ENCODE measurements at regions not wholly inside any gene's neighbourhood (a gene's known extent, or its start where the extent isn't known, plus 50 kb on each side); places are given as distances from the start of the nearest gene placed in this dataset.
"Not testable (repeated sequence)": the region's sequence is repeated elsewhere in the genome, so short reads cannot be mapped to it uniquely, and the experiment has no call there.

DNA sequence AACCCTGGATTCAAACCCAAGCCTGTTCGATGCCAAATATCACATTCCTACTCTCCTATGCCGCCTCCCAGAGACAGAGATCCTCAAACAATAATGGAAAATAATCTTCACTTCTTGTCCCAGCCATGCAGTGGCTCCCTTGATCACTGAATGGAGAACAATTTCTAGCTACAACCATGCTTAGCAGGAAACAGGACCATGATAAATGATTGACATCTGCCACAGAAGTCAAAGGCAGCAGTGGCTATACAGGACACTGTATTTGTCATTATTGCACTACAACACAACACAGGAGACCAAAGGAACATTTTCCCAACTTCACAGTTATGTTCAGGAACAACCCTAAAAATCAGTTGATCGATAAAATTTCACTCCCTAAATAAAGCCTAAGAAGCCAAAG, 243.3 kb upstream of the SLC7A11 start:
- DNase-seq (ENCODE audit: low read depth in 4 of 4, low spot score in 2 of 4) = no peak

- no peak for DNase-seq (ENCODE audit: low read depth in 4 of 4, low spot score in 2 of 4)
Measured at GRCh38 chr4:138475116-138475515, 233.0 kb upstream of the SLC7A11 start.

DNA sequence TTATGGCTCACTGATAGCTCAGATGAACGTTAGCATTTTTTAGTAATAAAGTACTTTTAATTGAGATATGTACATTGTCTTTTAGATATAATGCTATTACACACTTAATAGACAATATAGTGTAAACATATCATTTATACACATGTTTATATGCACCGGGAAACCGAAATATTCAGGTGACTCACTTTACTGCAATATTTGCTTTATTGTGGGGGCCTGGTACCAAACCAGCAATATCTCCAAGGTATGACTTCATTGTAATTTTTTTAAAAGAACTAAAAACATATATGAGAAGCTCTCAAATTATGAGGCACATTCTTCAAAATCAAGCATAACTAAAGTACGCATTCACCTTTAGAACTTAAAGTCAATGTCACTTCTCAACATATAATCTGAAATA, 231.2 kb upstream of the SLC7A11 start:
- DNase-seq (ENCODE audit: low read depth in 4 of 4, low spot score in 2 of 4) = no peak

DNA sequence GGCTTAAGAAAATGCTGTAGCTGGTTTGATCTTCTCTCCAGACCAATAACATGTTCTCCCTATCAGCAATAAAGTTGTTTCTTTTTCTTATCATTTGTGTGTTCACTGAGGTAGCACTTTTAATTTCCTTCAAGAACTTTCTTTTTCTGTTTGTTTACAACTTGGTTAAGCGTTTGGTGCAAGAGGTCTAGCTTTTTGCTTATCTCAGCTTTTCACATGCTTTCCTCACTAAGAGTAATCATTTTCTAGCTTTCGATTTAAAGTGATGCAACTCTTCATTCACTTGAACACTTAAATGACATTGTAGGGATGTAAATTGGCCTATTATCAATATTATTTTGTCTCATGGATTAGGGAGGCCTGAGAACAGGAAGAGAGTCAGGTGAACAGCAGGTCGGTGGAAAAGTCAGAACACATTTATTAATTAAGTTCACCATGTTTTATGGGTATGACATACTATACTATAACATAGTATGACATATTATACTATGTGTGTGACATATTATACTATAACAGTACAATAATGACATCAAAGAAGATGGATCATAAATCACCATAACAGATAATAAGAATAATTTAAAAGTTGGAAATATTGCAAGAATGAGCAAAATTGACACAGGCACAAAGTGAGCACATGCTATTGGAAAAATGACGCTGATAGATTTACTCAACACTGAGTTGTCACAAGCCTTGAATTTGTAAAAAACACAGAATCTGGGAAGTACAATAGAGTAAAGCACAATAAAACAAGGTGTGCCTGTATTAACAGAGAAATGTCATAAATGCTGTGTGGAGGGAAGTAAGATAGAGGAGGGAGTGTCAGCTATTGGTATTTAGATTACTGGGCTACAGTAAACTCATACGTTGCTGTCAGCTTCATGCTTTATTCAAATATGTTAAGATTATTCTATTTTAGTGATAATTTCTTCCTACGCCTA, 218.6 kb upstream of the SLC7A11 start:
- no peak for DNase-seq (ENCODE audit: low read depth in 4 of 4, low spot score in 2 of 4)

GRCh38 chr4:138458751-138459150, 216.6 kb upstream of the SLC7A11 start:
- no peak for DNase-seq (ENCODE audit: low read depth in 4 of 4, low spot score in 2 of 4)

DNA sequence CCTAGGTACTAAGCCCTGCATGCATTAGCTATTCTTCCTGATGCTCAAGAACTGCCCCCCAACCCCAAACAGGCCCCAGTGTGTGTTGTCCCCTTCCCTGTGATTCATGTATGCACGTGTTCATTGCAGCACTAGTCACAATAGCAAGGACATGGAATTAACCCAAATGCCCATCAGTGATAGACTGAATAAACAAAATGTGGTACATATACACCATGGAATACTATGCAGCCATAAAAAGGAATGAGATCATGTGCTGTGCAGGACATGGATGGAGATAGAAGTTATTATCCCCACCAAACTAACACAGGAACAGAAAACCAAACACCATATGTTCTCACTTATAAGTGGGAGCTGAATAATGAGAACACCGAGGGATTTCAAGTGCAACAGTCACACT, 214.2 kb upstream of the SLC7A11 start:
- DNase-seq (ENCODE audit: low read depth in 4 of 4, low spot score in 2 of 4) = not testable (repeated sequence)

DNA sequence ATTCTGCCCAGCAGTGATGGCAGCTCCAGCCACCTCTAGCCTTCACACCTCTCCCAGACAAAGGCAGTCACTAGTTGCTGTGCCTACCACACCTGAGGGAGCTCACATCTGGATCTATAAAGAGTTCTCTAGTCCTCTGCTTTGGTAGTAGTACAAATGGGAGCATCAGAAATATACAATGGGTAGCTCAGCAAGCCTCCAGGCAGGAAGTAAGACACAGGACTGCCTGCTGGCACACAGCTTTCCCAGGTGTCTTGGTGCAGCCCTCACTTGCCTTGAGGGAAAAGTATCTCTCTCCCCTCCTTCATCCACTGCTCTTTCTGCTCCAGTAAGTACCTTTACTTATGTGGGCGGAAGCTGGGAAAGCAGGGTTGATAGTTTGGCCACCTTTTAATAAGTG, 212.9 kb upstream of the SLC7A11 start:
- DNase-seq (ENCODE audit: low read depth in 4 of 4, low spot score in 2 of 4) = no peak

GRCh38 chr4:138452826-138453225, 210.7 kb upstream of the SLC7A11 start:
- no peak for DNase-seq (ENCODE audit: low read depth in 4 of 4, low spot score in 2 of 4)

DNA sequence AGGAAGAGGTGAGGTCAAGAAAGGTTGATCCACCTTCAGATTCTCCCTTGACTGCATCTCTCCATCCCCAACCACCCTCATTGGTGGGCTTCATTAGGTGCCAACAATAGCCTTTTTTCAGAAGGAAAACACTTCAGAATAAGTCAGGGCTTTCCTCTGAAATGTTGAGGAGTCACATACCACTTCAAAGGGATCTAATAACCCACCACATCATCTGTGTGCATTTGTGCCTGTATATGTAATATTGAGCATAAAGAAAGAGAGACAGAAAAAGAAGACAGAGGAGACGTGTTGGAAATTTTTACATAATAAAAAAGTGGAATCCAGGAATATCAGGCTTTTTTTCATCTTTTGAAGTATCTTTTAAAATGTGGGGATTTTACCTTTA, 209.1 kb upstream of the SLC7A11 start:
- no peak for DNase-seq (ENCODE audit: low read depth in 4 of 4, low spot score in 2 of 4)

GRCh38 chr4:138450546-138451275, 208.6 kb upstream of the SLC7A11 start:
- no peak for DNase-seq (ENCODE audit: low read depth in 4 of 4, low spot score in 2 of 4)

- no peak for DNase-seq (ENCODE audit: low read depth in 4 of 4, low spot score in 2 of 4)
Measured at GRCh38 chr4:138449938-138450337, 207.8 kb upstream of the SLC7A11 start.

DNA sequence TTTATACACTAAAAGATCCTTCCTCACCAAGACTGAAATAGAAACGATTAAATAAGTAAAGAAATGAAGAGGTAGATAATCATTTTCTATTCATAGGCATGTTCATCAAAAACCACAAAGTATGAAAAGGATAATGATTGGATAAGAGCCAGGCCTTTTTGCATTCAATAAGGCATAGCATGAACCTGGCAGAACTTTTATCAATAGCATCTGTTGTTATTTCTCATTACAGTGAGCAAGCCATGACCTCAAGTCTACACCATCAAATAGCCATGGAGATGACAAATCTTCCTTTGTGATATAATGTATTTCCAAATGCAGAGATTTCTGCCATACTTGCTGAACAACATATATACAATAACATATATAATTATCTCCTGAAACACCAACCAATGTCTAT, 206.0 kb upstream of the SLC7A11 start:
- DNase-seq (ENCODE audit: low read depth in 4 of 4, low spot score in 2 of 4) = no peak

DNA sequence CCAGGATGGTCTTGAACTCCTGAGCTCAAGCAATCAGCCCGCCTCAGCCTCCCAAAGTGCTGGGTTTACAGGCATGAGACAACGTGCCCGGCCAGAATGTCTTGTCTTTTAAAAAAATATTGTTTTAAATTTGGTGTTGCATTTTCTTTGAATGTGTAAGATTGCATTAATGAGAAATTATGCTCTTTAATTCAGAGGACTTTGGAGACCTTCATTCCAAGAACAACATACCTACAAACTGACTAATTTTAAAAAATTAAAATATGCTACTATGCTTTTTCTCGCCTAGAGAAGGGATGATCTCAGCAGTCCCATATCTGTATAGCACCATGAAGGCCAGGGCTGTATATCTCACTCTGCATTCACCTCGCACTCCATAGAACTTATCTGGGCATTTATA, 204.3 kb upstream of the SLC7A11 start:
- DNase-seq (ENCODE audit: low read depth in 4 of 4, low spot score in 2 of 4) = no peak

DNA sequence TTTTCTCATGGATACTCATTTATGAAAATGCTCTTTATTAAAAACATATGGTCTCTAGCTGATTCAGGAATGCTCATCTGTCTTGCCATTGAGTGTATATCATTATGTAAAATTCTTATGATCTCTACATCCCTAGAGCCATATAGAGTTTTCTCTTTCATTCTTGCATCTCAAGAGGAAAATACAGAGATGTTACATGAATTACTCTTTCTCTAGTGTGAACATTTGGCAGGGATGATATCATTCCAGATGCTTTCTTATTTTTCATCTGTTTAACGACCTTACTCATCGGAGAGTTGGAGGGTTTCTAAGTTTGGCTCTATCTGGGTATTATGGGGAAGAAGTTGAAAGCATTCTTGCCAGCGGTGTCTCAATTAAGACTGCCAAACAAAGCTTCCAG, 202.9 kb upstream of the SLC7A11 start:
- DNase-seq (ENCODE audit: low read depth in 4 of 4, low spot score in 2 of 4) = no peak

DNA sequence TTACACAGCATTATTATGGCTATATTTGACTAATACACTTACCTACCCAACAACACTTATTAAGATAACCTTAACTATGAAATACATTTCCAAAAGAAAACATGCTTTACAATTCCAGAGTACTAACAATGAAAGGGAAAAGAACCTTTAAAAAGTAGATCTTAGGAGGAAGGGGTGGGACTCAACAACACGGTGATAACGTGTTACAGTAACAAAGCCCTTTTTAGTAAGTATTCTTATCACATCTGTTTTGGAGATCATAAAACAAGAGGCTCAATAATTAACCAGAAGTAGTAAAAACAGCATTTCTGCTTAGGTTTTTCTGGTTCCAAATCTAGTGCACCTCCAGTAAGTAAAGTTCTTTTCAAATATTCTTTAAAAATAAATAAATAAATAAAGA, 202.1 kb upstream of the SLC7A11 start:
- no peak for DNase-seq (ENCODE audit: low read depth in 4 of 4, low spot score in 2 of 4)

- no peak for DNase-seq (ENCODE audit: low read depth in 4 of 4, low spot score in 2 of 4)
Measured at GRCh38 chr4:138439143-138439581, 197.0 kb upstream of the SLC7A11 start.

- no peak for DNase-seq (ENCODE audit: low read depth in 4 of 4, low spot score in 2 of 4)
Measured at GRCh38 chr4:138438608-138439007, 196.5 kb upstream of the SLC7A11 start.

- DNase-seq (ENCODE audit: low read depth in 4 of 4, low spot score in 2 of 4) = no peak
Measured at GRCh38 chr4:138437263-138437851, 195.2 kb upstream of the SLC7A11 start.

GRCh38 chr4:138435733-138436132, 193.6 kb upstream of the SLC7A11 start:
- not testable (repeated sequence) for DNase-seq (ENCODE audit: low read depth in 4 of 4, low spot score in 2 of 4)

DNA sequence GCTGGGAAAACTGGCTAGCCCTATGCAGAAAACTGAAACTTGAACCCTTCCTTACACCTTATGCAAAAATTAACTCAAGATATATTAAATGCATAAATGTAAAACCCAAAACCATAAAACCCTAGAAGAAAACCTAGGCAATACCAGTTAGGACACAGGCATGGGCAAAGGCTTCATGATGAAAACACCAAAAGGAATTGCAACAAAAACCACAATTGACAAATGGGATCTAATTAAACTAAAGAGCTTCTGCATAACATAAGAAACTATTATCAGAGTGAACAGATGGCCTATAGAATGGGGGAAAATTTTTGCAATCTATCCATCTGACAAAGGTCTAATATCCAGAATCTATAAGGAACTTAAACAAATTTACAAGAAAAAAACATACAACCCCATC, 192.9 kb upstream of the SLC7A11 start:
- DNase-seq (ENCODE audit: low read depth in 4 of 4, low spot score in 2 of 4) = not testable (repeated sequence)

DNA sequence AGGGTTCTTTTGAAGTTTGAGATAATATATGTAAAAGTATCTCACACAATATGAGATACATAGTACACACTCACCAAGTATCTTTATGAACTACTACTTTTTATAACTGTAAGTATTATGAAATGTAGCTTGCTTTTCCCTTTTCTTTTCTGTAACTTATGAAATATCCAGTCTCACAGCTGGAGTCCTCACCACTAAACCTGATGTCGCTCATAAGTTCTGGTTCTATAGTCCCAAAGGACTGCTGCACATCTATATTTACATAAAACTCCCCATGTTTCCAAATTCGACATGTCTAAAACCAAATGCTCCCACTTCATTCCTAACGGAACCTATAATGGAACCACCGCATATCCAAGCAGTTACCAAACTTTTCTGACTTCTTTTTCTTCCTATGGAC, 186.5 kb upstream of the SLC7A11 start:
- DNase-seq (ENCODE audit: low read depth in 4 of 4, low spot score in 2 of 4) = no peak

DNA sequence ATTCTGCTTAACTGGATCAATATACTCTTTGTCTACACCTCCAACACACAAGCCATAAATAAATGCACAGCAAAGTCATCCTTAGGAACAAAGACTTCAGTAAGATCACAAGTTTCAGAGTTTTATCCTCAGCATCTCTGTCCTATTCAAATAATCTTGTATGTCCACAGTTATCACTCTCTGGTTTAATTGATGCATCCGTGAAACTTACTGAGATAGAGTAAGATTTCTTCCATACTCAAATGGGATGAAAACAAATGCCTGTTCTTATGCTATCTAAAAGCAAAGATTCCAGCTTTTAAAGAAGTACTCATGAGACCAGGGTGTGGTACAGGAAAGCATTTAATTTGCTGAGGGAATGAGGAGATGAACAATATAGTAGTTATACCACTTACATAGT, 184.6 kb upstream of the SLC7A11 start:
- DNase-seq (ENCODE audit: low read depth in 4 of 4, low spot score in 2 of 4) = no peak
